Karpas-422 (cell line): ENCODE measurements at regions not wholly inside any gene's neighbourhood (a gene's known extent, or its start where the extent isn't known, plus 50 kb on each side); places are given as distances from the start of the nearest gene placed in this dataset.
"Not testable (repeated sequence)": the region's sequence is repeated elsewhere in the genome, so short reads cannot be mapped to it uniquely, and the experiment has no call there.

Experiments
- DNase-seq: peaks from one replicate; pipeline ENCODE4 v3.0.0-alpha.2; 2015
- H2AFZ ChIP-seq: fragments of 200-600 bp; sonication (generic); 2 replicates; pipeline ENCODE4 v1.6.1; 2014; ENCODE audit warnings: antibody characterized with exemption, low read length, mixed read lengths
- H3K27ac ChIP-seq: fragments of 200-600 bp; sonication (generic); 2 replicates; pipeline ENCODE4 v1.5.1; 2014; ENCODE audit warnings: mild to moderate bottlenecking, low read length, moderate library complexity
- H3K27me3 ChIP-seq: fragments of 200-600 bp; sonication (generic); 2 replicates; pipeline ENCODE4 v1.6.1; 2014; ENCODE audit warnings: low read length, mixed read lengths
- H3K36me3 ChIP-seq: fragments of 200-600 bp; sonication (generic); 2 replicates; pipeline ENCODE4 v1.6.1; 2014; ENCODE audit warnings: low read length, mixed read lengths; ENCODE audit not compliant: insufficient read depth
- H3K4me1 ChIP-seq: fragments of 200-600 bp; sonication (generic); 2 replicates; pipeline ENCODE4 v1.6.1; 2014; ENCODE audit warnings: mild to moderate bottlenecking, low read length, mixed read lengths
- H3K4me2 ChIP-seq: fragments of 200-600 bp; sonication (generic); 2 replicates; pipeline ENCODE4 v1.6.1; 2014; ENCODE audit warnings: low read length, low read depth, mild to moderate bottlenecking; ENCODE audit not compliant: poor library complexity, severe bottlenecking
- H3K4me3 ChIP-seq: fragments of 200-600 bp; sonication (generic); 2 replicates; pipeline ENCODE4 v1.5.1; 2014; ENCODE audit warnings: mild to moderate bottlenecking, antibody characterized with exemption, low read length, mixed read lengths
- H3K79me2 ChIP-seq: fragments of 200-600 bp; sonication (generic); 2 replicates; pipeline ENCODE4 v1.6.1; 2014; ENCODE audit warnings: mild to moderate bottlenecking, low read length, mixed read lengths
- H3K9ac ChIP-seq: fragments of 200-600 bp; sonication (generic); 2 replicates; pipeline ENCODE4 v1.6.0; 2014; ENCODE audit warnings: low read length
- H3K9me2 ChIP-seq: fragments of 200-600 bp; sonication (generic), shearing (Covaris generic); replicated peaks from 2 replicates; pipeline ENCODE4 v1.6.0; 2014; ENCODE audit warnings: mild to moderate bottlenecking, low read length, moderate library complexity; ENCODE audit not compliant: insufficient read depth
- H3K9me3 ChIP-seq: fragments of 300-700, 200-600 bp; sonication (generic); 2 replicates; pipeline ENCODE4 v1.6.1; 2014; ENCODE audit warnings: low read length, mixed read lengths
- H4K20me1 ChIP-seq: fragments of 200-600 bp; sonication (generic); 2 replicates; pipeline ENCODE4 v1.6.1; 2014; ENCODE audit warnings: mild to moderate bottlenecking, antibody characterized with exemption, low read length, low read depth; ENCODE audit not compliant: insufficient read depth

GRCh38 chr4:189525304-189525703 lies 415.4 kb upstream of the FRG1 start:
- Histone ChIP-seq H2AFZ (no peak overlapping the region), H3K27me3 (no peaks in the 10 kb centered on the region), H3K4me2 (no peak overlapping the region), H3K4me3 (no peak overlapping the region), H3K9ac (no peak overlapping the region), H3K36me3 (no peaks in the 10 kb centered on the region), H3K9me2 (no peaks in the 10 kb centered on the region), H4K20me1 (no peaks in the 10 kb centered on the region), H3K4me1 (no peaks in the 10 kb centered on the region), H3K9me3 (no peaks in the 10 kb centered on the region), H3K27ac (no peak overlapping the region), H3K79me2 (no peaks in the 10 kb centered on the region)
- no peak for DNase-seq

DNA sequence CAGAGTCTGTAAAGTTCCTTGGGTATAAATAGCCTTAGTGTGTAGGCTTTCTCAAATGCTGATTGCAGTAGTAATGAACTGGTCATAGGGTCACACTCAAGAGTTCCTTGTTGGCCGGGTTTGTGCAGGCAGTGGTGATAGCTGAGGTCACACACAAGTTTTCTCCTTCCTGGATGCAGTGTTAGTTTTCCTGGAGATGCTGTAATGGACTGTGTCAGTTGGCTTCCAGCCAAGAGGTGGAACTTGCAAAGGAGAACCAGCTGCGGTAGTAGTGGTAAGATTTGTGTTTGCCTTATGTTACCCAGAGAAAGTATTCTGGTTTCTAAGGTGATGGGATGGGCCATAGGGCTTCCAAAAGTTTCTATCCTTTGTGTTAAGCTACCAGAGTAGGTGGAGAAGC lies 409.8 kb upstream of the FRG1 start:
- Histone ChIP-seq H2AFZ (no peak overlapping the region), H3K4me3 (no peak overlapping the region), H3K9ac (no peak overlapping the region), H3K9me2 (no peaks in the 10 kb centered on the region), H3K9me3 (no peaks in the 10 kb centered on the region), H3K4me2 (no peak overlapping the region), H3K36me3 (no peaks in the 10 kb centered on the region), H3K27ac (no peak overlapping the region), H3K27me3 (no peaks in the 10 kb centered on the region), H3K4me1 (no peaks in the 10 kb centered on the region), H4K20me1 (no peaks in the 10 kb centered on the region), H3K79me2 (no peaks in the 10 kb centered on the region)
- DNase-seq: no peak

DNA sequence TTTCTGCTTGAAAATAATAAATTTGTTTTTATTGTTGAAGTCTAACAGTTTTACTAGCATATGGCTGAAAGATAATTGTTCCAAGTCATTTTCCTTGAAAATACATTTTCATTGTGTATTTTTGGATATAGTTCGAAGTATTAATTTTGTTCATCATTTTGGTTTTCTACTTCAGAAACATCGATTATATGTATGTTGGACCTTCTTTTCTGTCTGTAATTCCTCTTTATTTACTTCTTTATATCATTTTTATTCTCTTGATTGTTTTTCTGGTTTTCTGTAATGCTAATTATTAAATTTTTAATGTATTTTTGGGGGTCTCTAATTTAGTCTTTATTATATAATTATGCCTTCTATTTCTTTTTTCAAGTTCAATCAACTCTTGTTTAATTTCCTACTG lies 407.1 kb upstream of the FRG1 start:
- Histone ChIP-seq H3K27me3 (no peaks in the 10 kb centered on the region), H3K9me3 (no peaks in the 10 kb centered on the region), H3K36me3 (no peaks in the 10 kb centered on the region), H3K4me2 (no peak overlapping the region), H3K27ac (no peak overlapping the region), H3K79me2 (no peaks in the 10 kb centered on the region), H3K9me2 (no peaks in the 10 kb centered on the region), H3K4me1 (no peaks in the 10 kb centered on the region), H2AFZ (no peak overlapping the region), H3K9ac (no peak overlapping the region), H4K20me1 (no peaks in the 10 kb centered on the region), H3K4me3 (no peak overlapping the region)
- DNase-seq: no peak

- Histone ChIP-seq H3K4me1 (no peaks in the 10 kb centered on the region), H3K27ac (no peak overlapping the region), H2AFZ (no peak overlapping the region), H4K20me1 (no peaks in the 10 kb centered on the region), H3K9me2 (no peaks in the 10 kb centered on the region), H3K4me3 (no peak overlapping the region), H3K36me3 (no peaks in the 10 kb centered on the region), H3K4me2 (no peak overlapping the region), H3K27me3 (no peaks in the 10 kb centered on the region), H3K9me3 (no peaks in the 10 kb centered on the region), H3K9ac (no peak overlapping the region), H3K79me2 (no peaks in the 10 kb centered on the region)
- DNase-seq: no peak
Measured at GRCh38 chr4:189547559-189547958, 393.1 kb upstream of the FRG1 start.

GRCh38 chr4:189548484-189549125 lies 392.1 kb upstream of the FRG1 start:
- Histone ChIP-seq H3K27me3 (no peaks in the 10 kb centered on the region), H3K27ac (no peak overlapping the region), H4K20me1 (no peaks in the 10 kb centered on the region), H3K79me2 (no peaks in the 10 kb centered on the region), H2AFZ (no peak overlapping the region), H3K9me3 (no peaks in the 10 kb centered on the region), H3K4me2 (no peak overlapping the region), H3K36me3 (no peaks in the 10 kb centered on the region), H3K9me2 (no peaks in the 10 kb centered on the region), H3K9ac (no peak overlapping the region), H3K4me1 (no peaks in the 10 kb centered on the region), H3K4me3 (no peak overlapping the region)
- DNase-seq: no peak

DNA sequence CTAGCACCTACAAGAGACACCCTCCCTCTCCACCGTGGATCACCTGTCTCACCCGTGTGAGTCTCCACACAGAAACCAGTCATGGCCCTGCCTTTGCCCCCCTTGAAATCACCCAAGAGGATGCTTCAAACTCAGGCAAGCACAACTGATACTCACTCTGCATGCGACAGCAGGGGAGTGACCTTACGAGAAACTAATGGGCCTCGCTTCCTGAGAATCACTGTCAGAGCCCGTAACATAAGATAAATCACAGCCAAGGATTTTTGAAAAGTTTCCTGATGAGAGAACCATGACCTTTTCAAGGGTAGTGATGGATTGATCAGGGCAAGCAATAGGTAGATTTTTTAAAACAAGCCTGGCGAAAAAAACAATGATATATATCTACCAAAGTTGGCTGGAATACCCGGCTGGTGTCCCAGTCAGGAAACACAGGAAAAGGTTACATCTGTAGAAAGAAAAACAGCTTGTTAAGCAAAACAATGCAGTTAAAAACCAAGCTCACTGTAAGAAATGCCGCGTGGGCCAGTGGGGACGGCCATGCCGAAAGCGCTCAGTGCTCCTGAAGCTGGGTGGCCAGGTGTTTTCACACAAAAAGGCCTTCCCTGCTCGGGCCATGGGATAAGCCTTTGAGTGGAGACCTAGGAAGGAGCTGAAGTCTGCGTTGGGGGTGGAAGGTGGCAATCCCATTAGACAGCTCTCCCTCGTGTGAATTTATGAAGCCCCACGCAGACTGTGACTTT lies 388.6 kb upstream of the FRG1 start:
- not testable (repeated sequence) for H3K9ac ChIP-seq, H3K9me3 ChIP-seq, H3K4me1 ChIP-seq, H3K27me3 ChIP-seq, H3K79me2 ChIP-seq, H3K9me2 ChIP-seq, H3K36me3 ChIP-seq, H3K27ac ChIP-seq, H3K4me3 ChIP-seq, DNase-seq, H3K4me2 ChIP-seq, H2AFZ ChIP-seq, H4K20me1 ChIP-seq

DNA sequence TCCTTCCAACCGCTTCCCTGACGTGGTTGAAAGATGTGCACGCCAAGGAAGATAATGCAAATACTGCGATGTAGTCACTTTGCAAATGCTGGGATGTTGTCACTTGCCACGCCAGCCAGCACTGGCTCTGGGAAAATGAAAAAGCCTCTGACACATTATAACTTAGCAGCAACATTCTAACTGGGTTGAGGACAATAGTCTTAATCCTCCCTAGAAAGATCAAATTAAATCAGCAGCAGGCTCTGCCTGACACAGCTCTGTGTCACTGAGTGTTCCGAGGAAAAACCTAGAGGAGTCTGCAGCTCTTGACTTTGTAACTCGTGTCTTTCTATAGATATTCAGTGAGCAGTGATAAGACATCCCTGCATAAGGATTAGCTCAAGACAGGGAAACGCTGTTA lies 380.1 kb upstream of the FRG1 start:
- not testable (repeated sequence) for DNase-seq, H3K9me2 ChIP-seq, H3K4me1 ChIP-seq, H4K20me1 ChIP-seq, H3K9me3 ChIP-seq, H3K36me3 ChIP-seq, H3K79me2 ChIP-seq, H3K4me2 ChIP-seq, H3K27ac ChIP-seq, H2AFZ ChIP-seq, H3K4me3 ChIP-seq, H3K9ac ChIP-seq, H3K27me3 ChIP-seq

- not testable (repeated sequence) for DNase-seq, H3K9me3 ChIP-seq, H3K4me2 ChIP-seq, H3K9ac ChIP-seq, H3K9me2 ChIP-seq, H3K79me2 ChIP-seq, H4K20me1 ChIP-seq, H3K4me1 ChIP-seq, H3K27ac ChIP-seq, H3K27me3 ChIP-seq, H2AFZ ChIP-seq, H3K4me3 ChIP-seq, H3K36me3 ChIP-seq
Measured at GRCh38 chr4:189563751-189564150, 376.9 kb upstream of the FRG1 start.
